ENCODE measurements at regions not wholly inside any gene's neighbourhood (a gene's known extent, or its start where the extent isn't known, plus 50 kb on each side); places are given as distances from the start of the nearest gene placed in this dataset.
"Not testable (repeated sequence)": the region's sequence is repeated elsewhere in the genome, so short reads cannot be mapped to it uniquely, and the experiment has no call there.

GRCh38 chr7:113207441-113207840 is 89.1 kb upstream of the SMIM30 start:
- DNase-seq: no peak

DNA sequence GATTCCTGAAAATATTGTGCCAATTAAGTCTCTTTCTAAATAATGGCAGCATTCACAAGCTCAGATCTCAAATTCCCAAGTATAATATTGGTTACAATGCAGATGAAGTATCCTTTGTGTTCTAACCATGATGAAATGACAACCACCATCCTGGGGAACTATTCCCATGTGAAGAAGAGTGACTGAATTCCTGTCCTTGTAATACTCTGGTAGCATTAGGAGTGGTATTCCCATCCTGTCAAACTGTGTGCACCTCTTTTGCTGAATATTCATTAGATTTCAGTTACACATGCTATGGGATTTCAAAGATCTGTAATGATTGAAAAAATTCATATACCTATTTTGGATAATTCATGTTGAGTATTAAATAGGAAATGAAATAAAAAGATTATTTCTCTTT is 86.1 kb upstream of the SMIM30 start:
- DNase-seq: no peak

GRCh38 chr7:113202284-113202683 is 83.9 kb upstream of the SMIM30 start:
- DNase-seq: no peak

GRCh38 chr7:113200281-113200680 is 81.9 kb upstream of the SMIM30 start:
- DNase-seq: no peak

DNA sequence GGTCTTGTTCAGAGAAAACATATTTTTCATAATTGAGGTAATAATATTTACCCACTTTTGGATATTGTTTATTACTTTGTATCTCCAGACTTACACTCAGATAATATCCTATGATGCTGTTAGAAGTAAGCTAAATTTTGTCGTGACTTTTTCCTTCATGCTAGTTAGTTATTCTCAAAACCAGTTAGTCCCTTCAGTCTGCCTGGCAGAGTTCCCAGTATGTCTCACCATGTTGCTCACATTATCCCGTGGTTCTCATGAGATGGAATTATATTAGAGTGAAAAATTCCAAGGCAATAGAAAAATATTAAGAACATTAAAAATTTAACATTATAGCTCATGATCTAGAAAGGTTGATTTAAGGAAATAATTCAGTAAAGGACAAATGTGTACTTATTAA is 81.5 kb upstream of the SMIM30 start:
- DNase-seq: no peak

- no peak for DNase-seq
Observed at GRCh38 chr7:113199136-113199535, 80.8 kb upstream of the SMIM30 start.

DNA sequence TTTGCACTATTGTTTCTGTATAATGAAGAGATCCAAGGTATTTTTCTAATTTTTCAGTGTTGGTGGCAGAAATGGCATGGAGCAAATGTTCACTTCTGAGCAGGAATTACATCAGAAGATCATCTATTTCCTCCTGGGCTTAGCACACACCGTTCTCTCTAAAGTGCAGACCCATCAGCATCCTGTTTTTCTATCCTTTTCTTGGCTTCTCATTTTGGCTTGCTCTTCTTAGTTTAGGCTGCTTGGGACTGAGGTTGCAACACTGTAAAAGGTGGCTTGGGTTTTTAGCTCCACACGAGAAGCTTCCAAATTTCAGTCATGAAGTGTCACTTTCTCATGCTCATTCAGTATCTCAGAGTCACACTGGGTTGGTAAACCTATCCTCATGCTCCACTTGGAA is 79.9 kb upstream of the SMIM30 start:
- DNase-seq: no peak

- DNase-seq: no peak
Observed at GRCh38 chr7:113197274-113197673, 78.9 kb upstream of the SMIM30 start.

DNA sequence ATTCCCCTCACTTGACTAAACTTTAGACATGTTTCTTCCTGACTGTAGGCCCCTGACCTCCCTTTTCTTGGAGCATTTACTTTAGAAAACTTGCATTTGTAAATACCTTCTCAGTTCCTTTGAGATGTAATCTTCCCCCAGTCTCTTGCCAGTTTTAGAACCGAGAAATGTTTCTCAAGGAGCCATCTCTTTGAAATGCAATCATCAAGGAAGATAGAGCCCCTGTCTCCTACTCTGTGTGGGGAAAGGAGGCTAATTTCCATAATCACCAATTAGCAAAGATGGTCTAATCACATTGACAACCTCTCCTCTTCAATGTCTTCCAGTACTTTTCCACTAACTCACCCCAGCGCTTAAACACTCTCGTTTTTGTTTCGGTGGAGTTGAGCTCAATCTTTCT is 70.0 kb upstream of the SMIM30 start:
- DNase-seq: no peak

DNA sequence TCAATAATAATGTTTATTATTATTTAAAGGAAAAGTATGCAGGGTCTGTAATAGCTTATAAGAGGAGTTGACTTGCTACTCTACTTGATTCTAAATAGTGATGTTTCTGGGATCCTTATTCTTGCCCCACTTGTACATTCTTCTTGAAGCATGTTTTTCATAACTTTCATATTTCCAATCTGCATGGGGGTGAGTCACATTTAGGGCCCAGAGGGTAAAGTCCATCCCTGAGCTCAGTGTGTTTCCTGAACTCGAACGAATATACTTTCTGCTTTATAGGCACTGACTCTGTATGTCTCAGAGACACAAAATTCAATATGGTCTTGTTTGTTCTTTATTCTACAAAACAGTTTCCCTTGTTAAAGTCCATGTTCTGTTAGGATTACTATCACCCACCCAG is 61.0 kb upstream of the SMIM30 start:
- no peak for DNase-seq

- no peak for DNase-seq
Observed at GRCh38 chr7:113176836-113177235, 58.5 kb upstream of the SMIM30 start.

DNA sequence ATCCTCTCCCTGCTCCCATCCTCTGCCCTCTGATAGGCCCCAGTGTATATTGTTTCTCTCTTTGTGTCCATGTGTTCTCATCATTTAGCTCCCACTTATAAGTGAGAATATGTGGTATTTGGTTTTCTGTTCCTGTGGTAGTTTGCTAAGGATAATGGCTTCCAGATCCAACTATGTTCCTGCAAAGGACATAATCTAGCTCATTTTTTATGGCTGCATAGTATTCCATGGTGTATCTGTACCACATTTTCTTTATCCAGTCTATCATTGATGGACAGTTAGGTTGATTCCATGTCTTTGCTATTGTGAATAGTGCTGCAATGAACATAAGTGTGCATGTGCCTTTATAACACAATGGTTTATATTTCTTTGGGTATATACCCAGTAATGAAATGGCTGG is 57.8 kb upstream of the SMIM30 start:
- not testable (repeated sequence) for DNase-seq

GRCh38 chr7:113175525-113176104 is 57.3 kb upstream of the SMIM30 start:
- DNase-seq: no peak

- no peak for DNase-seq
Observed at GRCh38 chr7:113172726-113173125, 54.4 kb upstream of the SMIM30 start.

DNA sequence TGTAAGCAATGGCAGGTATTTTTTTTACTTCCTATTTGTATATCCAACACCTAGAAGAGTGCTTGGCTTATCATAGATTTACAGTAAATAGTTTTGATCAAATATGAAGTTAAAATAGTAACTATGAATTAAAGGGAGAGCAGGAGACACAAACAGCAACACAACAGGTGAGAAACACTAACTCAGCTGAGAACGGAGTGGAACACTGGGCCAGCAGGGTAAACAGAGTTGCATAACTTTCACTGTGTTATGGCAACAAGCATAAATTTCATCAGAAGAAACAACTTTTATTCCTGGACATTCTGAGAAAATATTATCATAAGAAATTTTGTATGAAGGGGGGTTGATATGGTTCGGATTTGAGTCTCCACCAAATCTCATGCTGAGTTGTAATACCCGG is 52.2 kb upstream of the SMIM30 start:
- DNase-seq: no peak

Data from CD4-positive, alpha-beta T cell treated with Interleukin-12 subunit alpha and Interleukin-12 subunit beta, for 1 hour (primary cell).